Smooth muscle cell (in vitro differentiated cells): ENCODE measurements at regions not wholly inside any gene's neighbourhood (a gene's known extent, or its start where the extent isn't known, plus 50 kb on each side); places are given as distances from the start of the nearest gene placed in this dataset.

ENCODE experiments used
- DNase-seq: peaks from one replicate; lab custom pipeline; 2025; ENCODE audit not compliant: unreplicated experiment; lab: John Stamatoyannopoulos, UW
- H2AFZ ChIP-seq: fragments of 200-600 bp; sonication (generic); 2 replicates; pipeline ENCODE4 v1.6.0; 2016; ENCODE audit warnings: antibody characterized with exemption, low read depth, mild to moderate bottlenecking
- H3F3A ChIP-seq: fragments of 200-600 bp; sonication (generic); 2 replicates; pipeline ENCODE4 v1.6.0; 2017; ENCODE audit warnings: antibody characterized with exemption, low read depth
- H3K27ac ChIP-seq: fragments of 200-600 bp; sonication (generic); 2 replicates; pipeline ENCODE4 v1.5.1; 2016; ENCODE audit warnings: low read depth, mild to moderate bottlenecking
- H3K27me3 ChIP-seq: fragments of 200-600 bp; sonication (generic); 2 replicates; pipeline ENCODE4 v1.6.1; 2016; ENCODE audit warnings: low read depth, mild to moderate bottlenecking
- H3K36me3 ChIP-seq: fragments of 200-600 bp; sonication (generic); 2 replicates; pipeline ENCODE4 v1.5.1; 2016; ENCODE audit warnings: low read depth
- H3K4me1 ChIP-seq: fragments of 200-600 bp; sonication (generic); 2 replicates; pipeline ENCODE4 v1.5.1; 2016; ENCODE audit warnings: low read depth
- H3K4me2 ChIP-seq: fragments of 200-600 bp; sonication (generic); 2 replicates; pipeline ENCODE4 v1.6.0; 2016; ENCODE audit warnings: mild to moderate bottlenecking
- H3K4me3 ChIP-seq: fragments of 200-600 bp; sonication (generic); 2 replicates; pipeline ENCODE4 v1.5.1; 2016; ENCODE audit warnings: mild to moderate bottlenecking
- H3K79me2 ChIP-seq: fragments of 200-600 bp; sonication (generic); 2 replicates; pipeline ENCODE4 v1.6.0; 2016; ENCODE audit warnings: low read depth, mild to moderate bottlenecking
- H3K9ac ChIP-seq: fragments of 200-600 bp; sonication (generic); 2 replicates; pipeline ENCODE4 v1.6.0; 2016; ENCODE audit warnings: low read depth
- H3K9me3 ChIP-seq: fragments of 200-600 bp; sonication (generic); replicated peaks from 2 replicates; pipeline ENCODE4 v1.5.1; 2016; ENCODE audit warnings: low read depth
- H4K20me1 ChIP-seq: fragments of 200-600 bp; sonication (generic); 2 replicates; pipeline ENCODE4 v1.6.0; 2016; ENCODE audit warnings: low read depth
- CTCF ChIP-seq: fragments of 200-600 bp; sonication (generic); IDR thresholded peaks from 2 replicates; pipeline ENCODE4 v1.5.1; 2017; ENCODE audit warnings: borderline replicate concordance, mild to moderate bottlenecking, antibody characterized with exemption; ENCODE audit not compliant: insufficient read depth, poor library complexity, severe bottlenecking
- WGBS: methylation state at CpG from one replicate; pipeline ENCODE4 v1.1.7; 2016; ENCODE audit warnings: low lambda C conversion rate; 5-methylcytosine and 5-hydroxymethylcytosine counted together

GRCh38 chr6:68160348-68160747 is 474.7 kb upstream of the ADGRB3 start:
- Histone ChIP-seq H2AFZ (no peak overlapping the region), H3K4me1 (no peaks in the 10 kb centered on the region), H3F3A (no peaks in the 10 kb centered on the region), H3K9ac (no peak overlapping the region), H3K4me2 (no peak overlapping the region), H3K79me2 (no peaks in the 10 kb centered on the region), H3K4me3 (no peak overlapping the region), H4K20me1 (no peaks in the 10 kb centered on the region), H3K27me3 (no peaks in the 10 kb centered on the region), H3K27ac (no peak overlapping the region), H3K36me3 (no peaks in the 10 kb centered on the region), H3K9me3 (no peaks in the 10 kb centered on the region)
- no peak for DNase-seq
- TF ChIP-seq CTCF = no peak

- H3K79me2 ChIP-seq = no peaks in the 10 kb centered on the region
- DNase-seq = no peak
- H3K36me3 ChIP-seq = no peaks in the 10 kb centered on the region
- no peaks in the 10 kb centered on the region for H3F3A ChIP-seq
- no peak overlapping the region for H3K9ac ChIP-seq
- no peaks in the 10 kb centered on the region for H3K27me3 ChIP-seq
- H3K9me3 ChIP-seq = no peaks in the 10 kb centered on the region
- H3K4me3 ChIP-seq = no peak overlapping the region
- TF ChIP-seq CTCF = no peak
- H4K20me1 ChIP-seq = no peaks in the 10 kb centered on the region
- H3K27ac ChIP-seq = no peak overlapping the region
- no peaks in the 10 kb centered on the region for H3K4me1 ChIP-seq
- no peak overlapping the region for H3K4me2 ChIP-seq
- 97% methylated on average over 2 of the region's 2 CpGs for WGBS
- no peak overlapping the region for H2AFZ ChIP-seq
These were observed 475.6 kb upstream of the ADGRB3 start for GRCh38 chr6:68159433-68159832.

GRCh38 chr6:68158256-68158655 is 476.8 kb upstream of the ADGRB3 start:
- DNase-seq = no peak
- Histone ChIP-seq H2AFZ (no peak overlapping the region), H3K79me2 (no peaks in the 10 kb centered on the region), H4K20me1 (no peaks in the 10 kb centered on the region), H3K4me3 (no peak overlapping the region), H3K27me3 (no peaks in the 10 kb centered on the region), H3K4me1 (no peaks in the 10 kb centered on the region), H3K36me3 (no peaks in the 10 kb centered on the region), H3K9ac (no peak overlapping the region), H3K4me2 (no peak overlapping the region), H3K27ac (no peak overlapping the region), H3K9me3 (no peaks in the 10 kb centered on the region), H3F3A (no peaks in the 10 kb centered on the region)
- WGBS = 69% methylated on average over 1 of the region's 1 CpG
- no peak for TF ChIP-seq CTCF

- H3K36me3 ChIP-seq = no peaks in the 10 kb centered on the region
- no peak overlapping the region for H3K27ac ChIP-seq
- no peaks in the 10 kb centered on the region for H3K79me2 ChIP-seq
- H3K4me2 ChIP-seq = no peak overlapping the region
- no peaks in the 10 kb centered on the region for H3K27me3 ChIP-seq
- no peaks in the 10 kb centered on the region for H3K4me1 ChIP-seq
- DNase-seq = no peak
- H4K20me1 ChIP-seq = no peaks in the 10 kb centered on the region
- no peaks in the 10 kb centered on the region for H3F3A ChIP-seq
- H3K9ac ChIP-seq = no peak overlapping the region
- H2AFZ ChIP-seq = no peak overlapping the region
- no peaks in the 10 kb centered on the region for H3K9me3 ChIP-seq
- no peak overlapping the region for H3K4me3 ChIP-seq
- TF ChIP-seq CTCF = no peak
These were observed 490.4 kb upstream of the ADGRB3 start for GRCh38 chr6:68144667-68145066.
